ENCODE measurements at regions not wholly inside any gene's neighbourhood (a gene's known extent, or its start where the extent isn't known, plus 50 kb on each side); places are given as distances from the start of the nearest gene placed in this dataset.
"Not testable (repeated sequence)": the region's sequence is repeated elsewhere in the genome, so short reads cannot be mapped to it uniquely, and the experiment has no call there.

GRCh38 chr2:187686416-187687024, 132.3 kb upstream of the TFPI start:
- no peak for DNase-seq

- no peak for DNase-seq
Measured at GRCh38 chr2:187687585-187687984, 133.3 kb upstream of the TFPI start.

DNA sequence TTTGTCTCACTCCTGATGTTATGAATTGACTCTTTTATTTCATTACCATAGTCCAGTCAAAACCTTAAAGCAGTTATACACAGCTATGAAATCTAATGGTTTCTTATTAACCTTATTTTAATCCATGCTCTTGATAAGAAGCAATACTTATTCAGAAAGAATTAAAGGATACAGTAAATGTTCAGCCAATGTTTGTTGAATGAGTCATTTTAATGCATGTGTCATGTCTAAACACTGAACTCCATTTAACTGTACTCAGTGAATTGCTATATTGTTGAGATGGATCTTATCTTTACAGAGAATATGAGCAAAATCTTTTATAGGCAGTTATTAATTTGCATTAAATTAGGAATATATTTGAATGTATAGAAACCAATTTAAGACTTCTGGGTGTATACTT, 135.1 kb upstream of the TFPI start:
- DNase-seq, result no peak

DNA sequence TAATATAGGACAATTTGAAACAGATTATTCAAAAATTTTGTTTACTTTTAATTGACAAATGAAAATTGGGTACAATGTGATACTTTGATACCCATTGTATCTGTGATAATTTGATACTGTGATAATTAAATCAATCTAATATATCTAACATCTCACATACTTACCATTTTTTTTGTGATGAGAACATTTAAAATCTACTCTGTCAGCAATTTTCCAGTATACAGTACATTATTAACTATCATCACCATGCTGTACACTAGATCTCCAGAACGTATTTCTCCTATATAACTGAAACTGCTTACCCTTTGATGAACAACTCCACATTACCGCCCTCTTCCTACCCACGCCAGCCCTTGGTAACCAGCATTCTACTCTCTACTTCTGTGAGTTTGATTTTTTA, 139.7 kb upstream of the TFPI start:
- DNase-seq, result no peak

DNA sequence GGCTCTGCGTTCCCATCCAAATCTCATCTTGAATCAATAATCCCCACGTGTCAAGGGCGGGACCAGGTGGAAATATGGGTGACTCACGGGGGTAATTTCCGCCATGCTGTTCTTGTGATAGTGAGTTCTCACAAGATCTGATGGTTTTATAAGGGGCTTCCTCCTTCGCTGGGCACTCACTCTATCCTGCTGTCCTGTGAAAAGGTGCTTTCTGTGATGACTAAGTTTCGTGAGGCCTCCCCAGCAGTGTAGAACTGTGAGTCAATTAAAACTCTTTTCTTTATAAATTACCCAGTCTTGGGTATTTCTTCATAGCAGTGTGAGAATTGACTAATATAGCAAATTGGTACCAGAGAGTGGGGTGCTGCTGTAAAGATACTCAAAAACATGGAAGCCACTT, 142.4 kb upstream of the TFPI start:
- not testable (repeated sequence) for DNase-seq

DNA sequence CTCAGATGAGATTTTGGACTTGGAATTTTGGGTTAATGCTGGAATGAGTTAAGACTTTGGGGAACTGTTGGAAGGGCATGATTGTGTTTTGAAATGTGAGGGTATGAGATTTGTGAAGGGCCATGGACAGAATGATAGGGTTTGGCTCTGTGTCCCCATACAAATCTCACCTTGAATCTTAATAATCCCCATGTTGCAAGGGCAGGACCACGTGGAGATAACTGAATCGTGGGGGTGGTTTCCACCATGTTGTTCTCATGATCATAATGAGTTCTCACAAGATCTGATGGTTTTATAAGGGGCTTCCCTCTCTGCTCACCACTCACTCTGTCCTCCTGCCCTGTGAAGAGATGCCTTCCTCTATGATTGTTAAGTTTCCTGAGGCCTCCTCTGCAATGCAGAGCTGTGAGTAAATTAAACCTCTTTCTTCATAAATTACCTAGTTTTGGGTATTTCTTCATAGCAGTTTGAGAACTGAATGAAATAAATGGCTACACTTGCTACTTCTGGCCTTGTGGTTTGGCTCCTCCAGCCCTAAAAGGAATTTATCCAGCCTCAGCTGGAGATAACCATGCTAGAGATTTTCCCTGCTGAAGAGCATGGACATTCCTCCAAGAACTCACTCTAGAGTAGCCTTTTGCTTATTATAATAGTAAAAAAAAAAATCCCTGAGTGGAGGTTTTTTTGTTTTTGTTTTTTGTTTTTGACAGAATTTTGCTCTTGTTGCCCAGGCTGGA, 144.3 kb upstream of the TFPI start:
- no peak for DNase-seq

- no peak for DNase-seq
Measured at GRCh38 chr2:187702157-187702556, 147.9 kb upstream of the TFPI start.

DNA sequence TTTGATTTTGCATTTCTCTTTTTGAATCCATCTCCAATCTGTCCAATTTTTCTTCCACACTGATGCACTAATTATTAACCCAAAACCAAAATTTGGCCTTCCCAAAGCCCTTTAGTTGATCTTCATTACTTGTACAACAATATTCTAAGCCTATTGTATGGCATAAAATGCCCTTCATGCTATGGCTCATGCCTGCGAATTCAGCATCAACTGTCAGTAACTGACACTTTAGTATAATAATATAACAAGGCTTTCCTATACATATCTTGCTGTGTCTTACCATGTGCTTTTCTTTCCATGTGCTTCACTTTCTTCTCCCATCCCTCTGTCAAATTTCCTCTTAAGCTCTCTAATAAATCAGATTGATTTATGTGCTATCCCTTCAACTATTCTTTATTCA, 154.0 kb upstream of the TFPI start:
- DNase-seq, result no peak

GRCh38 chr2:187709065-187709464, 154.8 kb upstream of the TFPI start:
- DNase-seq, result no peak

DNA sequence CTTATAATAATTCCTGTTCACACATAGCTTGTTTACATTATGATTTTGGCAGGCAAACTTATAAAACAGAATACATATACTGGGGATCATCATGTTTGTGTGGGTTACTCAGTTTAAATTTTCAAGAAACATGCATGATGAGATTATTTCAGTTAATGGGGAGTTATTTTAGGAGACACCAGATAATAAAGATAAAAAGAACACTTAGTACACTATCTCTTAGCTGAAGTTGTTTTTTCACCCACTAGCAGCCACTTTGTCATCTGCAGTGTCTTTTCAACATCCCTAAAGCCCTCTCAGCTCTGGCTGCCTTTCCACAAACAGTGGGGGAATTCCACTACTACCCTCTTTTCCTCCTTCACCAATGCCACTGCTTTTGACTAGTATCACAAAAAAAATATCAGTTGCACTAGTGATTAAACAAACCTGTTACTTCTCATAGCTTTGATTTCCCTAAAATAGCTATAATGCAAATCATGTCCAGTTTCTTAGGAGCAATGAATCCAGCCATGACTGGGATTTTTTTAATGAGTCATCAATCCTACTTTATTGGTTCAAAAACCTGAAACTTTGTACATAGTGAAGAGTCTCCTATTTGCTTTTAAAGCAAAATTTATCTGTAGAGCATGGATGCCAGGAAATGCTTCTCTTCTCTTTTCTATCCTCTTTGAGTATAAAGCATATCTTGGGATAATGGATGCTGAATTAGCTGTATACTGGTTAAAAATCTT, 156.7 kb upstream of the TFPI start:
- DNase-seq, result no peak

DNA sequence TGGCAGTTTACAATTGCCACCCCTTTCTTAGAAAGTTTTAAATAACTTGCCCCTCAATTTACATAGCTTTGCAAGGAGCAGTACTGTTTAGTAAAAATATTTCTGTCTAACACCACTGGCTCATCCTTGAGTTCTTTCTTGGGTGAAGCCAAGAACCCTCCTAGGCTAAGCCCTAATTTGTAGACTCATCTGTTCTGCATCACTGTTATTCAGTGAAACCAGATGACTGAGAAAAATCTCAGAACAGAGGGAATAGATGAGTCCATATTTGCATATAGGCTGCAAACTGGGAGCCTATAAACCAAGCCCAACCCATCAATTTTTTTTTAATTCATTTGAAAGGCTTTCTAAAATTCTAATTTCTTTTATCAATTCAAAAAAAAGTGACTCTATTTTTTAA, 161.4 kb upstream of the TFPI start:
- no peak for DNase-seq

DNA sequence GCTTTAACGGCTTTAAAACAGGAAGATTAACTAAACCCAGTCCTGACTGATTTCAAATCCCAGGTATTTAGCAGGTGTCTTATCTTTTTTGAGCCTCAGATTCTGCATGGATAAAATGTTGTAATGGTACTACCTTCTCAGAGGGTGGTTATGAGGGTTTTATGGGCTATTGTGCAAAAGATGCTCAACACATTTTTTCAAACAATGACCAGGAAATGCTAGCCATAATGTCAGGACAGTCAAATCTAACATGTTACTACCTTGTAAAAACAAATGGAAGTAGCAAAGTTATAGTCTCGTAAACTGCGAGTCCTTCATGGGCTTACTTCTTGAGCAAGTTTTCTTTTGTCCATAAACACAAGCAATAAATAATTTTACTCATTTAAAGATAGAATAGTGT, 162.1 kb upstream of the TFPI start:
- DNase-seq, result no peak

- DNase-seq, result no peak
Measured at GRCh38 chr2:187718092-187718491, 163.9 kb upstream of the TFPI start.

GRCh38 chr2:187719510-187719909, 165.3 kb upstream of the TFPI start:
- no peak for DNase-seq

- no peak for DNase-seq
Measured at GRCh38 chr2:187748958-187749357, 194.7 kb upstream of the TFPI start.

DNA sequence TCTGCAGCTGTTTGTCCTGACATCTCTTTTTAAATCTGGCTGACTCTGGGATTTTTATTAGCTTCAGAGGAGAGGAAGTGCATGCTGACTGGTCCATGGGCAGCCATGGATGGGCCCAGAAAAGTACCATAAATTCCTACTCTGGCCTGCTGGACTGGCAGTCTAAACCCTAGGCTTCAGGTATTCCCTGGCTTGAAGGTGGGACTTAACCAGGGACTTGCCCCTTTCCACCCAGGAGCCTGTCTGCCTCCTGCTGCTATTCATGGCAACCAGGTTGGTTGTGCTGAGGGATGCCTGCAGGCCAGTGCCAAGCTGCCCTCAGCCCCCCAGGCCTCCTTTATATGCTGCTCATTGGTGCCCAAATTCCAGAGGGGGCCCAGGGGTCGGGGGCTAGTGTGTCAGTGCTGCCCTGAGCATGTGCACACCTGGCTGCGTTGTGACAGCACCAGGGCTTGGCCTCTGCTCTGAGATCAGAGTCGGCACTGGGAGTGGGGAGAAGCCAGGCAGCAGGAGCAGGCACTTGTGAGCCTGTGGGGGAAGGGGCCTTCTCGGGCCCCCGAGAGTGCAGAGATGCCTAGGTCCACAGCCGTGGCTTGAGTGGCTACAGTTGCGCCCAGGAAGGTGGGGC, 195.7 kb upstream of the TFPI start:
- DNase-seq, result no peak

DNA sequence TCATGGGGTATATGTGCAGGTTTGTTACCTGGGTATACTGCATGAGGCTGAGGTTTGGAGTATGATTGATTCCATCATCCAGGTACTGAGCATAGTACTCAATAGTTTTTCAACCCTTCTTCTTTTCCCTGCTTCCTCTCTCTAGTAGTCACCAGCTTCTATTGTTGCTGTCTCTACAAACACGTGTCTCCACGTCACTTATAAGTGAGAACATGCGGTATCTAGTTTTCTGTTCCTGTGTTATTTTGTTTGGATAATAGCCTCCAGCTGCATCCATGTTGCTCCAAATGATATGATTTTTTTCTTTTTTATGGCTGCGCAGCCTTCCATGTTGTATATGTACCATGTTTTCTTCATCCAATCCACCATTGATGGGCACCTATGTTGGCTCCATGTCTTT, 214.8 kb upstream of the TFPI start:
- no peak for DNase-seq

GRCh38 chr2:187769437-187769836, 215.2 kb upstream of the TFPI start:
- no peak for DNase-seq

DNA sequence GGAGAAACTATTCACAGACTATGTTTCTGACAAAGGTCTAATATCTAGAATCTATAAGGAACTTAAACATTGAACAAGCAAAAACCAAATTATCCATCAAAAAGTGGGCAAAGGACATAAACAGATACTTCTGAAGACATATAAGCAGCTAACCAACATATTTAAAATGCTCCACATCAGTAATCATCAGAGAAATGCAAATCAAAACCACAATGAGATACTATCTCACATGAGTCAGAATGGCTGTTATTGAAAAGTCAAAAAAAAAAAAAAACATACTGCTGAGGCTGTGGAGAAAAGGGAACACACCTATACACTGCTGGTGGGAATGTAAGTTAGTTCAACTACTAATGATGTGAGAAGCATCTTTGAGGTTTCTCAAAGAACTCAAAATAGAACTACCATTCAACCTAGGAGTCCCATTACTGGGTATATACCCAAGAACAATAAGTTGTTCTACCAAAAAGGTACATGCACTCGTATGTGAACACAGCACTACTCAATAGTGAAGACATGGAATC, 220.4 kb upstream of the TFPI start:
- DNase-seq, result no peak

DNA sequence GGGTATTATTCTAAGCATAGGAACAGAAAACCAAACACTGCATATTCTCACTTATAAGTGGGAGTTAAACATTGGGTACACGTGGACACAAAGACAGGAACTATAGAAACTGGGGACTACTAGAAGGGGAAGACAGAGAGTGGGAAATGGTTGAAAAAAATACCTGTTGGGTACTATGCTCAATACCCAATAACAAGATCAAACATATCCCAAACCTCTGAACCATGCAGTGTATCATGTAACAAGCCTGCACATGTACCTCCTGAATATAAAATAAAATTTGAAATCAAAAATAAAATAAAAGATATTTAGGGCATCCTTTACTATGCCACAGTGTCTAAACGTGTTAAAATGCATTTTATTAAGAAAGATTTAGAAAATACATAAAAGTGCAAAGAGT, 221.0 kb upstream of the TFPI start:
- no peak for DNase-seq

- DNase-seq, result no peak
Measured at GRCh38 chr2:187775651-187776050, 221.4 kb upstream of the TFPI start.

DNA sequence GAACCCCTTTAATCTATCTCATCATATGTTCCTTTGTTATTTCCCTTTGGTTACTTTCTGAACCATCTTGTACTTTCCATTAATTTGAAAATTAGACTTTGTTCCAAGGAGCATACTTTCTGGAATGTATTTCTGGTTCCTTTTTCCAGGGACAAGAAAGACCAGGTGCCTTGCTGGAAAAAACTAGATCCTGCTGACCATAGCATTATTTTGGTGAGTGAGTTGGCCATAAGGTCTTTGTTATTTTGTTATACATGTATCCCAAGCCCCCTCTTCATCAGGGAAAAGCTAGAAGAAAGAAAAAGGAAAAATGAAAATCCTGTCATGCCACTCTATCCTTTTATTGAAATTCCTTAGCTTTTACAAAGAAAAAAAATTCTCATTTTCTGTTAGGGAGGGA, 228.1 kb upstream of the TFPI start:
- DNase-seq, result no peak

DNA sequence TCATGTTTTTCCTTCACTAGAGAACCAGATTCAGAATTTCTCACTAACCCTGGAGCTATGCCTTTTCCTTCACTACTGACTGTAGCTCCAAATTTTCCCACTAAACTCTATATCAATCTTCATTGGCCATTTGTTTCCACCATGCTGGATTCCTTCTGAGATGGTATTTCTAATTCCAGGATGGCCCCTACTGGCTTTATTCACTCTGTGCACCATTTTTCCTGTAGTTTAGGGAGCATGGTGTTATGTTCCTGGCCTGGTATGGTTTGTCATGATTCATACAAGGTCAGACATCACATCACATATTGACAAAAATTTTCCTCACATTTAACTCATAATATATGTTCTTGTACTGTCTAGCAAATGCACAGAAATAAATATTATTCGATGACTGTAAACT, 229.2 kb upstream of the TFPI start:
- no peak for DNase-seq

GRCh38 chr2:187784138-187784537, 229.9 kb upstream of the TFPI start:
- DNase-seq, result not testable (repeated sequence)

All from NCI-H345 (cell line).